GM12891 (cell line): ENCODE measurements at regions not wholly inside any gene's neighbourhood (a gene's known extent, or its start where the extent isn't known, plus 50 kb on each side); places are given as distances from the start of the nearest gene placed in this dataset.
"Not testable (repeated sequence)": the region's sequence is repeated elsewhere in the genome, so short reads cannot be mapped to it uniquely, and the experiment has no call there.

ENCODE experiments used
- DNase-seq: peaks from one replicate; pipeline ENCODE4 v3.0.0; 2011; ENCODE audit warnings: low spot score; ENCODE audit not compliant: insufficient read length
- FAIRE-seq: peaks from 2 replicates; lab custom pipeline; 2011; peaks lifted over from hg19 to GRCh38; lab: Jason Lieb, UNC
- PAX5 ChIP-seq: IDR thresholded peaks from 2 replicates; pipeline ENCODE4 v1.6.1; 2011; ENCODE audit warnings: low read length, moderate library complexity, mild to moderate bottlenecking; ENCODE audit not compliant: insufficient read depth, severe bottlenecking
- POLR2A ChIP-seq: IDR thresholded peaks from 2 replicates; pipeline ENCODE4 v1.6.1; 2011; ENCODE audit warnings: low read depth, low read length, control low read depth
- POLR2AphosphoS5 ChIP-seq: IDR thresholded peaks from 2 replicates; pipeline ENCODE4 v1.6.1; 2011; ENCODE audit warnings: low read depth, low read length, control low read depth
- POU2F2 ChIP-seq: IDR thresholded peaks from 2 replicates; pipeline ENCODE4 v1.6.1; 2011; ENCODE audit warnings: low read depth, mild to moderate bottlenecking, control low read depth, low read length, moderate library complexity
- SPI1 ChIP-seq: IDR thresholded peaks from 2 replicates; pipeline ENCODE4 v1.6.1; 2011; ENCODE audit warnings: low read depth, low read length, control low read depth
- TAF1 ChIP-seq: IDR thresholded peaks from 2 replicates; pipeline ENCODE4 v1.6.1; 2011; ENCODE audit warnings: low read depth, low read length, control low read depth

GRCh38 chr12:92403210-92404175, 257.8 kb upstream of the BTG1 start:
- FAIRE-seq (peak; percentile 93), DNase-seq (peak; percentile 20)
- TF ChIP-seq PAX5, result no peak
- peak; percentile 77 for TF ChIP-seq POU2F2
- TF ChIP-seq POLR2A, result peak; percentile 82
- TF ChIP-seq SPI1, result peak; percentile 21; the same call in 1 of the 2 replicates
- 0 out of 2 replicates have a peak, but pooled peaks have one; percentile 67 for TF ChIP-seq TAF1
- TF ChIP-seq POLR2AphosphoS5, result peak; percentile 76

- DNase-seq, result no peak
- TF ChIP-seq TAF1 (no peak), POLR2A (no peak), PAX5 (no peak), POU2F2 (no peak), POLR2AphosphoS5 (no peak), SPI1 (no peak)
- peak; percentile 5 for FAIRE-seq
Measured at GRCh38 chr12:92402415-92402814, 256.8 kb upstream of the BTG1 start.

GRCh38 chr12:92400006-92400405, 254.4 kb upstream of the BTG1 start:
- FAIRE-seq, result peak; percentile 93
- DNase-seq, result no peak
- TF ChIP-seq POLR2A, result no peak
- no peak for TF ChIP-seq PAX5
- no peak for TF ChIP-seq SPI1
- TF ChIP-seq POU2F2, result no peak
- TF ChIP-seq TAF1, result no peak
- no peak for TF ChIP-seq POLR2AphosphoS5

- DNase-seq (no peak), FAIRE-seq (peak; percentile 68)
- TF ChIP-seq POU2F2 (no peak), PAX5 (no peak), POLR2AphosphoS5 (no peak), SPI1 (no peak)
Measured at GRCh38 chr12:92398565-92399309, 253.1 kb upstream of the BTG1 start.

GRCh38 chr12:92396647-92397252, 251.1 kb upstream of the BTG1 start:
- no peak for TF ChIP-seq POLR2A
- TF ChIP-seq POU2F2, result no peak
- no peak for TF ChIP-seq POLR2AphosphoS5
- no peak for TF ChIP-seq TAF1
- no peak for TF ChIP-seq SPI1
- no peak for TF ChIP-seq PAX5
- no peak for DNase-seq
- FAIRE-seq, result no peak

- DNase-seq, result no peak
- no peak for FAIRE-seq
- no peak for TF ChIP-seq POLR2A
- TF ChIP-seq POLR2AphosphoS5, result no peak
Measured at GRCh38 chr12:92395322-92395721, 249.7 kb upstream of the BTG1 start.

- no peak for DNase-seq
- no peak for TF ChIP-seq POLR2A
- no peak for TF ChIP-seq TAF1
- no peak for TF ChIP-seq SPI1
- no peak for TF ChIP-seq POU2F2
- no peak for TF ChIP-seq POLR2AphosphoS5
- TF ChIP-seq PAX5, result no peak
- FAIRE-seq, result no peak
Measured at GRCh38 chr12:92394895-92395294, 249.2 kb upstream of the BTG1 start.

- TF ChIP-seq POLR2AphosphoS5 (no peak), POU2F2 (no peak), POLR2A (no peak), TAF1 (no peak), SPI1 (no peak), PAX5 (no peak)
- FAIRE-seq (no peak), DNase-seq (no peak)
Measured at GRCh38 chr12:92393504-92393903, 247.9 kb upstream of the BTG1 start.

GRCh38 chr12:92391726-92392125, 246.1 kb upstream of the BTG1 start:
- DNase-seq, FAIRE-seq: not testable (repeated sequence)
